Endodermal cell (in vitro differentiated cells): ENCODE measurements at regions not wholly inside any gene's neighbourhood (a gene's known extent, or its start where the extent isn't known, plus 50 kb on each side); places are given as distances from the start of the nearest gene placed in this dataset.

Source experiments
- DNase-seq: peaks from one replicate; pipeline ENCODE4 v3.0.0-alpha.2; 2017
- H3K27ac ChIP-seq: 2 replicates; pipeline ENCODE4 v1.5.1; 2013; ENCODE audit warnings: mild to moderate bottlenecking, low read depth, low read length, moderate library complexity
- H3K27me3 ChIP-seq: 2 replicates; pipeline ENCODE4 v1.6.1; 2013; ENCODE audit warnings: mild to moderate bottlenecking, low read length, moderate library complexity; ENCODE audit not compliant: insufficient read depth, control insufficient read depth, poor library complexity, severe bottlenecking
- H3K36me3 ChIP-seq: 2 replicates; pipeline ENCODE4 v1.7.0; 2013; ENCODE audit warnings: mild to moderate bottlenecking, low read length, moderate library complexity; ENCODE audit not compliant: control insufficient read depth, insufficient read depth
- H3K4me1 ChIP-seq: one replicate; pipeline ENCODE4 v1.7.0; 2013; ENCODE audit warnings: low read length; ENCODE audit not compliant: control insufficient read depth, insufficient read depth
- H3K4me3 ChIP-seq: 2 replicates; pipeline ENCODE4 v1.5.1; 2013; ENCODE audit warnings: mild to moderate bottlenecking, low read length, moderate library complexity
- H3K9ac ChIP-seq: 2 replicates; pipeline ENCODE4 v1.6.1; 2013; ENCODE audit warnings: mild to moderate bottlenecking, low read length, moderate library complexity; ENCODE audit not compliant: poor library complexity, severe bottlenecking; ENCODE audit errors: extremely low read depth
- H3K9me3 ChIP-seq: 2 replicates; pipeline ENCODE4 v1.6.1; 2013; ENCODE audit warnings: mild to moderate bottlenecking, low read length, moderate library complexity; ENCODE audit not compliant: control insufficient read depth
- H3K27ac Mint-ChIP-seq: 2 replicates; pipeline ENCODE4 v1.8.0; 2020; ENCODE audit warnings: mixed read lengths
- H3K27me3 Mint-ChIP-seq: 2 replicates; pipeline ENCODE4 v1.8.0; 2021; ENCODE audit warnings: mild to moderate bottlenecking, mixed read lengths; ENCODE audit not compliant: insufficient read depth
- H3K36me3 Mint-ChIP-seq: 2 replicates; pipeline ENCODE4 v1.8.0; 2020; ENCODE audit warnings: low read depth, mixed read lengths
- H3K4me1 Mint-ChIP-seq: 2 replicates; pipeline ENCODE4 v1.8.0; 2020; ENCODE audit warnings: mixed read lengths
- H3K4me3 Mint-ChIP-seq: 2 replicates; pipeline ENCODE4 v1.8.0; 2020; ENCODE audit warnings: mild to moderate bottlenecking, moderate library complexity, mixed read lengths
- H3K9me3 Mint-ChIP-seq: 2 replicates; pipeline ENCODE4 v1.8.0; 2020; ENCODE audit warnings: mild to moderate bottlenecking, mixed read lengths
- WGBS, 2 experiments: methylation state at CpG; one replicate each; pipeline versions ENCODE4 v1.1.5 to v1.1.7; 2013; ENCODE audit warnings: missing lambda C conversion rate in 2 of 2, mixed read lengths in 1 of 2; ENCODE audit not compliant: insufficient coverage in 1 of 2, insufficient read length in 1 of 2; 5-methylcytosine and 5-hydroxymethylcytosine counted together
- TF ChIP-seq, protein P1 (sequence below): fragments of 200-600 bp; sonication (generic); conservative IDR thresholded peaks from 2 replicates; pipeline ENCODE4 v1.5.0; 2021; ENCODE audit warnings: antibody characterized with exemption, mild to moderate bottlenecking

DNA sequence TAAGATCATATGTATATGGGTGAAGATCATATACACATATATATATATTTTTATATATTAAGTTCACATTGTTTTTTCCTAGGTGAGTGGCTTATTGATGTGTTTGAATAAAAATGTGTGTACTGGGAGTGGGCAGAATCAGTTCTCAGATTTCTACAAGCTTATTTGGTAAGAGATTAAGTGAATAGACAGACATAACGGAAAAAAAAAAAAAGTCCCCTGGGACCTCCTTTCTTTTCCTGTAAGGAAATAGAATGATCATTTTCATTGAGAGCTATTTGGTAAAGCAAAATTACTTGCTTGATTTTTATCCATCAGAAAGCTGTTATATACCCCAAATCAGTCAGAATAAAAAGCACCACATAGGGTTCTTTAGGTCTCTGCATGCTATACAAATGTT lies 597.7 kb downstream of the PCDH18 start:
- Mint-ChIP-seq H3K27ac (no peak overlapping the region), H3K4me1 (no peaks in the 10 kb centered on the region), H3K9me3 (no peaks in the 10 kb centered on the region), H3K36me3 (no peaks in the 10 kb centered on the region), H3K27me3 (no peaks in the 10 kb centered on the region), H3K4me3 (no peak overlapping the region)
- H3K27me3 ChIP-seq = no peaks in the 10 kb centered on the region
- TF ChIP-seq, protein P1, sequence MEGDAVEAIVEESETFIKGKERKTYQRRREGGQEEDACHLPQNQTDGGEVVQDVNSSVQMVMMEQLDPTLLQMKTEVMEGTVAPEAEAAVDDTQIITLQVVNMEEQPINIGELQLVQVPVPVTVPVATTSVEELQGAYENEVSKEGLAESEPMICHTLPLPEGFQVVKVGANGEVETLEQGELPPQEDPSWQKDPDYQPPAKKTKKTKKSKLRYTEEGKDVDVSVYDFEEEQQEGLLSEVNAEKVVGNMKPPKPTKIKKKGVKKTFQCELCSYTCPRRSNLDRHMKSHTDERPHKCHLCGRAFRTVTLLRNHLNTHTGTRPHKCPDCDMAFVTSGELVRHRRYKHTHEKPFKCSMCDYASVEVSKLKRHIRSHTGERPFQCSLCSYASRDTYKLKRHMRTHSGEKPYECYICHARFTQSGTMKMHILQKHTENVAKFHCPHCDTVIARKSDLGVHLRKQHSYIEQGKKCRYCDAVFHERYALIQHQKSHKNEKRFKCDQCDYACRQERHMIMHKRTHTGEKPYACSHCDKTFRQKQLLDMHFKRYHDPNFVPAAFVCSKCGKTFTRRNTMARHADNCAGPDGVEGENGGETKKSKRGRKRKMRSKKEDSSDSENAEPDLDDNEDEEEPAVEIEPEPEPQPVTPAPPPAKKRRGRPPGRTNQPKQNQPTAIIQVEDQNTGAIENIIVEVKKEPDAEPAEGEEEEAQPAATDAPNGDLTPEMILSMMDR = no peak
- no peaks in the 10 kb centered on the region for H3K36me3 ChIP-seq
- WGBS, 2 experiments = 100% methylated on average over 1 of the region's 1 CpG; no CpG with 5 or more reads in 1 of the 2 experiments
- no peak overlapping the region for H3K9ac ChIP-seq
- no peak for DNase-seq
- no peak overlapping the region for H3K4me3 ChIP-seq
- no peaks in the 10 kb centered on the region for H3K9me3 ChIP-seq
- no peak overlapping the region for H3K27ac ChIP-seq
- H3K4me1 ChIP-seq = no peaks in the 10 kb centered on the region

DNA sequence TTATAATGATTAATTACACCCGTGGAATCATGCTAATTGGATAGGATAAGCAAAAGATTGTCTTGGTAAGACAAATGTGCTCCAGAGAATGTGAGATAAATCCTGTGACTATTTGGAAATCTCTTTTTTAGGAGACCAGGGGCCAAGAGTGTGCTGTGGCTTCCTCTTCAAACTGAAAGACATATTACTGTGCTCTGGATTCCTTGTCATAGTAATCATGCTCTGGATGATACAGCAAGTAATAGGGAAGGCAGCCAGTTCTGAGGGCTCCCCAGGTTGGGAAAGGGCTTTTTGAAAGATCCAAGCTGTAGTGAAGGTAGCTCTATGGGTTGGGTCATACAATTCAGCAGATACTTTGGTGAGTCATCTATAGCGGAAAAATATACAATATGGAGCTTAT lies 600.5 kb downstream of the PCDH18 start:
- TF ChIP-seq, protein P1 = no peak
- H3K9me3 Mint-ChIP-seq = peaks cover 4% of the 10 kb centered on the region
- H3K36me3 ChIP-seq = no peaks in the 10 kb centered on the region
- H3K27ac ChIP-seq = no peak overlapping the region
- no peaks in the 10 kb centered on the region for H3K9me3 ChIP-seq
- H3K9ac ChIP-seq = no peak overlapping the region
- no peaks in the 10 kb centered on the region for H3K4me1 ChIP-seq
- DNase-seq = no peak
- 88% methylated on average over 2 of the region's 2 CpGs; no CpG with 5 or more reads in 1 of the 2 experiments for WGBS, 2 experiments
- H3K4me3 ChIP-seq = no peak overlapping the region
- no peaks in the 10 kb centered on the region for H3K36me3 Mint-ChIP-seq
- H3K4me3 Mint-ChIP-seq = no peak overlapping the region
- H3K4me1 Mint-ChIP-seq = no peaks in the 10 kb centered on the region
- H3K27ac Mint-ChIP-seq = no peak overlapping the region
- no peaks in the 10 kb centered on the region for H3K27me3 Mint-ChIP-seq
- no peaks in the 10 kb centered on the region for H3K27me3 ChIP-seq

DNA sequence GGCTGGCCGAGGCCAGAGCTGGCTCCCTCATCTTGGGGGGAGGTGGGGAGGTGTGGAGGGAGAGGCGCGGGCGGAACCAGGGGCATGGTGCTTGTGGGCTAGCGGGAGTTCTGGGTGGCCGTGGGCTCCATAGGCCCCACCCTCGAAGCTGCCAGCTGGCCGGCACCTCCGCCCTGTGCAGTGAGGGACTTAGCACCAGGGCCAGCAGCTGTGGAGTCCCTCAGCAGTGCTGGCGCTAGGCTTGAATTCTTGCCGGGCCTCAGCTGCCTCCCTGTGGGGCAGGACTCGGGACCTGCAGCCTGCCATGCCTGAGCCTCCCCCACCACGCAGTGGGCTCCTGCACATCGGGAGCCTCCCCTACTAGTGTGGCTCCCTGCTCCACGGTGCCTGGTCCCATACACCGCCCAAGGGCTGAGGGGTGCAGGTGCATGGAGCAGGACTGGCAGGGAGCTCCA lies 603.3 kb downstream of the PCDH18 start:
- 90 to 95% methylated on average over 2 to 16 of the region's 16 CpGs for WGBS, 2 experiments
- peaks cover 4% of the 10 kb centered on the region for H3K9me3 Mint-ChIP-seq
- no peak for DNase-seq
- Histone ChIP-seq H3K36me3 (no peaks in the 10 kb centered on the region), H3K4me1 (no peaks in the 10 kb centered on the region), H3K4me3 (no peak overlapping the region), H3K27me3 (no peaks in the 10 kb centered on the region), H3K9me3 (no peaks in the 10 kb centered on the region), H3K9ac (no peak overlapping the region), H3K27ac (no peak overlapping the region)
- TF ChIP-seq, protein P1 = no peak
- H3K4me3 Mint-ChIP-seq = no peak overlapping the region
- no peaks in the 10 kb centered on the region for H3K27me3 Mint-ChIP-seq
- no peaks in the 10 kb centered on the region for H3K4me1 Mint-ChIP-seq
- H3K36me3 Mint-ChIP-seq = no peaks in the 10 kb centered on the region
- no peak overlapping the region for H3K27ac Mint-ChIP-seq
